HFF-Myc (cell line): ENCODE measurements at regions not wholly inside any gene's neighbourhood (a gene's known extent, or its start where the extent isn't known, plus 50 kb on each side); places are given as distances from the start of the nearest gene placed in this dataset.

Experiments used
- DNase-seq: peaks from one replicate; pipeline ENCODE4 v3.0.0-alpha.2; 2011; ENCODE audit warnings: low read depth; ENCODE audit errors: extremely low read depth
- H3K4me3 ChIP-seq: replicated peaks from 2 replicates; pipeline ENCODE4 v1.5.1; 2011; ENCODE audit warnings: low read depth, mild to moderate bottlenecking, control low read depth, low read length
- TF ChIP-seq, protein P1 (sequence below): IDR thresholded peaks from 2 replicates; pipeline ENCODE4 v1.5.1; 2012; ENCODE audit warnings: mild to moderate bottlenecking, low read depth, low read length, control low read depth; ENCODE audit errors: missing control alignments

- TF ChIP-seq, protein P1, sequence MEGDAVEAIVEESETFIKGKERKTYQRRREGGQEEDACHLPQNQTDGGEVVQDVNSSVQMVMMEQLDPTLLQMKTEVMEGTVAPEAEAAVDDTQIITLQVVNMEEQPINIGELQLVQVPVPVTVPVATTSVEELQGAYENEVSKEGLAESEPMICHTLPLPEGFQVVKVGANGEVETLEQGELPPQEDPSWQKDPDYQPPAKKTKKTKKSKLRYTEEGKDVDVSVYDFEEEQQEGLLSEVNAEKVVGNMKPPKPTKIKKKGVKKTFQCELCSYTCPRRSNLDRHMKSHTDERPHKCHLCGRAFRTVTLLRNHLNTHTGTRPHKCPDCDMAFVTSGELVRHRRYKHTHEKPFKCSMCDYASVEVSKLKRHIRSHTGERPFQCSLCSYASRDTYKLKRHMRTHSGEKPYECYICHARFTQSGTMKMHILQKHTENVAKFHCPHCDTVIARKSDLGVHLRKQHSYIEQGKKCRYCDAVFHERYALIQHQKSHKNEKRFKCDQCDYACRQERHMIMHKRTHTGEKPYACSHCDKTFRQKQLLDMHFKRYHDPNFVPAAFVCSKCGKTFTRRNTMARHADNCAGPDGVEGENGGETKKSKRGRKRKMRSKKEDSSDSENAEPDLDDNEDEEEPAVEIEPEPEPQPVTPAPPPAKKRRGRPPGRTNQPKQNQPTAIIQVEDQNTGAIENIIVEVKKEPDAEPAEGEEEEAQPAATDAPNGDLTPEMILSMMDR, result no peak
- no peak overlapping the region for H3K4me3 ChIP-seq
- no peak for DNase-seq
Measured at GRCh38 chr18:78785706-78786105, 193.9 kb upstream of the SALL3 start.

DNA sequence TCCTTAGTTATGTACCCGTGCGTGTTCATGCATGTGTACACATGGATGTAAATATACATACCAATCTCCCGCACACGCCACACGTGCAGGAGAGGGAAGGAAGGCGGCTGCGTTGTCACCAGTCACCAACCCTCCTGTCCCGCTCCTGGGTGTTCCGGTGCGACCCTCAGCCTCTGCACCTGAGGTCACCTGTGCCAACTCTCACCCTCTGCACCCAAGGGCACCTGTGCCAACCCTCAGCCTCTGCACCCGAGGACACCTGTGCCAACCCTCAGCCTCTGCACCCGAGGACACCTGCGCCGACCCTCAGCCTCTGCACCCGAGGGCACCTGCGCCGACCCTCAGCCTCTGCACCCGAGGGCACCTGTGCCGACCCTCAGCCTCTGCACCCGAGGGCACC, 192.8 kb upstream of the SALL3 start:
- TF ChIP-seq, protein P1, result no peak
- no peak for DNase-seq

GRCh38 chr18:78787751-78788150, 191.9 kb upstream of the SALL3 start:
- no peak for DNase-seq
- no peak overlapping the region for H3K4me3 ChIP-seq
- TF ChIP-seq, protein P1, result no peak

More for the DNA sequence above, 192.8 kb upstream of the SALL3 start:
- H3K4me3 ChIP-seq, result no peak overlapping the region

GRCh38 chr18:78788161-78788560, 191.5 kb upstream of the SALL3 start:
- TF ChIP-seq, protein P1, result no peak
- no peak overlapping the region for H3K4me3 ChIP-seq
- no peak for DNase-seq

DNA sequence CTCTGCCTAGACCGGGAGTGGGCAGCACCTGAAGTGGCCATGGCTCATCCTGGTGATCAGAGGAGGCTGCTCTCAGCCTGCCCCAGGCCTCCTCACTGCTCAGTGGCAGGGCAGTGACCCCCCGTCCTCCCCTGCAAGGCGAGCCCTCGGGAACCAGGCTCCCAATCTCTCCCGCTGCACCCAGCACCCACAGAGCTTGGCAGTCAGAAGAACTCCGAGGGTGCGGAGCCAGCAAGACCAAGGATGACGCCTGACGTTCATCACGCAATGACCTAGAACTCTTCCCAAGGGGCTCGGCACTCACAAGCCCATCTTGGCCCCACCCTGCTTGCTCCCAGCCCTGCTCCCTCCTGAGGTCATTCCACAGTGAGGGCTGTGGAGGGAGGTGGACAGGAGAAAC, 189.8 kb upstream of the SALL3 start:
- H3K4me3 ChIP-seq, result no peak overlapping the region
- TF ChIP-seq, protein P1, result no peak
- DNase-seq, result no peak

DNA sequence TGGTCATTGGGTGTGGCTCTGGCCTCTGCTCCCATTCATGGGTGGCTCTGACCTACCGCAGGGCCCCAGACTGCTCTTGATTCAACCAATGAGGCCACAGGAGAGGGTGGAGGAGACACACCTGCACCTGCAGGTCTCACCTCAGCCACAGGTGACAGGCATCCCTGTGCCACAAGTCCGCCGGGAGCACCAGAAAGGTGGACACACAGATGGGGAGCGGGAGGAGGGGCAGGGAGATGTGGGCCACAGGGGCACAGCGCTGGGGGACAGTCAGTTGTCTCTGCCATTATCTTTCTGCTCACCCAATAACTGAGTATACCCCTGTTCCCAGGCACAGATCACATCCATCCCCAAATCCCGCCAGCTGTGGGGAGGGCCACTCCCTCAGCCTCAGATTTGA, 189.1 kb upstream of the SALL3 start:
- H3K4me3 ChIP-seq, result no peak overlapping the region
- DNase-seq, result no peak
- TF ChIP-seq, protein P1, result no peak

DNA sequence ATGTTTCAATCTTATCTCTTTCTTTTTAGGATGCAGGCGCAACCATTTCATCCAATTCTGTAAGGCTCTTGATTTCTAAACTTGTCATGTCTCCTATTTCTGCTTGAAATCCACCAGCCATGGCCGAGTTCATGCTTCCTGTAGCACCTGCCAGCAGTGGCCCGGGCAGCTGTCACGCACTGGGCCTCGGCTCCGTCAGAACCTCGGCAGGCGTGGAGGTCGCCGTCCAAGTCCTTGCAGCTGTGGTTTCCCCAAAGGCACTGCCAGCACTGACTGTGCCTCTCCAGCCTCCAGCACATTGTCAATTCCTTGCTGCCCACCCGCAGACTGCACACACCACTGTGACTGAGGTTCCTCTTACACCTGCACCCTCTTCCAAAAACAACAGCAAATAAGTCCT, 188.7 kb upstream of the SALL3 start:
- H3K4me3 ChIP-seq, result no peak overlapping the region
- TF ChIP-seq, protein P1, result no peak

More for the DNA sequence above, 188.7 kb upstream of the SALL3 start:
- no peak for DNase-seq
